K562 (cell line): ENCODE measurements at regions not wholly inside any gene's neighbourhood (a gene's known extent, or its start where the extent isn't known, plus 50 kb on each side); places are given as distances from the start of the nearest gene placed in this dataset.
"Not testable (repeated sequence)": the region's sequence is repeated elsewhere in the genome, so short reads cannot be mapped to it uniquely, and the experiment has no call there.

Experiments
- ATAC-seq: fragments of 200-7000 bp; cut with Tn5 transposase; 3 replicates; pipeline ENCODE4 v1.9.1; 2020; ENCODE audit warnings: moderate library complexity
- BruUV-seq: library from RNA; stranded (reverse); fragments of 400-500 nt; replicated peaks from 2 replicates; lab custom pipeline; 2021; lab: Mats Ljungman, UMichigan
- CTCF ChIA-PET: fragments of 300-600 bp; formaldehyde crosslinking; extraction: SDS; loops from one replicate; lab custom pipeline; 2021; ENCODE audit warnings: low intra/inter-chr PET ratio; lab: Yijun Ruan, JAX
- POLR2A ChIA-PET: fragments of 300-600, 350-650 bp; sonication (Branson Sonifier 250); formaldehyde crosslinking; extraction: SDS; loops from one replicate; lab custom pipeline; 2021; ENCODE audit warnings: antibody characterized with exemption, inconsistent platforms; lab: Yijun Ruan, JAX
- DNase-seq, 4 experiments: peaks; one replicate each; pipeline versions ENCODE4 v3.0.0 to v3.0.0-alpha.2; 2011 to 2018; ENCODE audit warnings: low spot score in 3 of 4, mixed read lengths in 3 of 4; ENCODE audit errors: extremely low read depth in 1 of 4
- FAIRE-seq: peaks from 2 replicates; lab custom pipeline; 2011; peaks lifted over from hg19 to GRCh38; lab: Jason Lieb, UNC
- H2AFZ ChIP-seq: 2 replicates; pipeline ENCODE4 v1.6.0; 2011; ENCODE audit warnings: low read depth, low read length, control low read depth, inconsistent platforms
- H3K27ac ChIP-seq: fragments of 200-600 bp; 3 replicates; pipeline ENCODE4 v1.8.0; 2011; ENCODE audit warnings: low read depth, mild to moderate bottlenecking, control low read depth, inconsistent platforms, low read length, moderate library complexity, mixed read lengths; ENCODE audit errors: extremely low read depth
- H3K27me3 ChIP-seq, 2 experiments: fragments of 300-600 bp in 1 of 2; 2 replicates in 1 of 2; 3 replicates in 1 of 2; pipeline versions ENCODE4 v1.6.0 to v1.8.0; 2011; ENCODE audit warnings: inconsistent platforms in 2 of 2, low read length in 2 of 2, mild to moderate bottlenecking in 1 of 2, mixed read lengths in 1 of 2, moderate library complexity in 1 of 2; ENCODE audit not compliant: control insufficient read depth in 2 of 2, insufficient read depth in 2 of 2
- H3K36me3 ChIP-seq: fragments of 300-600 bp; 3 replicates; pipeline ENCODE4 v1.8.0; 2011; ENCODE audit warnings: mild to moderate bottlenecking, low read length, inconsistent platforms; ENCODE audit not compliant: control insufficient read depth, insufficient read depth
- H3K4me1 ChIP-seq, 2 experiments: fragments of 200-600 bp in 1 of 2; replicated peaks in 1 of 2; 2 replicates in 1 of 2; 3 replicates in 1 of 2; pipeline versions ENCODE4 v1.5.1 to v1.8.0; 2011; ENCODE audit warnings: inconsistent platforms in 2 of 2, low read length in 2 of 2, mild to moderate bottlenecking in 1 of 2, mixed read lengths in 1 of 2, moderate library complexity in 1 of 2; ENCODE audit not compliant: control insufficient read depth in 2 of 2, insufficient read depth in 2 of 2
- H3K4me2 ChIP-seq: 2 replicates; pipeline ENCODE4 v1.6.1; 2011; ENCODE audit warnings: low read length, control low read depth, inconsistent platforms, mixed read lengths; ENCODE audit not compliant: insufficient read depth
- H3K4me3 ChIP-seq: fragments of 200-600 bp; sonication (generic), shearing (Covaris generic); 2 replicates; pipeline ENCODE4 v1.5.1; 2016; ENCODE audit warnings: control low read depth, inconsistent platforms
- H3K79me2 ChIP-seq: fragments of 200-600 bp; 3 replicates; pipeline ENCODE4 v1.8.0; 2011; ENCODE audit warnings: low read length, inconsistent platforms; ENCODE audit not compliant: control insufficient read depth, insufficient read depth
- H3K9ac ChIP-seq, 2 experiments: 2 replicates each; pipeline versions ENCODE4 v1.6.0 to v1.6.1; 2011; ENCODE audit warnings: low read depth in 2 of 2, low read length in 2 of 2, control low read depth in 1 of 2, inconsistent platforms in 1 of 2, mild to moderate bottlenecking in 1 of 2, mixed read lengths in 1 of 2; ENCODE audit not compliant: insufficient read depth in 1 of 2
- H3K9me1 ChIP-seq: one replicate; pipeline ENCODE4 v1.6.0; 2011; ENCODE audit warnings: inconsistent platforms, mild to moderate bottlenecking, low read length, moderate library complexity; ENCODE audit not compliant: control insufficient read depth, insufficient read depth
- H3K9me3 ChIP-seq: replicated peaks from 2 replicates; pipeline ENCODE4 v1.5.1; 2011; ENCODE audit warnings: low read depth, low read length, inconsistent platforms; ENCODE audit not compliant: control insufficient read depth, insufficient read depth
- H4K20me1 ChIP-seq: replicated peaks from 2 replicates; pipeline ENCODE4 v1.6.1; 2011; ENCODE audit warnings: low read length, inconsistent platforms, mixed read lengths; ENCODE audit not compliant: control insufficient read depth, insufficient read depth
- CEBPG ChIP-seq, 3 experiments: fragments of 200-800 bp in 1 of 3; sonication (Bioruptor generic) in 1 of 3; sonication (generic) in 1 of 3; formaldehyde crosslinking in 1 of 3; IDR thresholded peaks in 2 of 3; conservative IDR thresholded peaks in 1 of 3; 2 replicates each; pipeline versions ENCODE4 v1.6.1 to v1.8.0; 2016 to 2022; ENCODE audit warnings: missing compliant biosample characterization in 2 of 3, missing genetic modification characterization in 2 of 3, mild to moderate bottlenecking in 1 of 3, missing genetic modification reagents in 1 of 3
- NCOA4 ChIP-seq: fragments of 450-650 bp; IDR thresholded peaks from 2 replicates; pipeline ENCODE4 v1.6.1; 2018; ENCODE audit warnings: mild to moderate bottlenecking; ENCODE audit not compliant: partially characterized antibody
- THRB ChIP-seq: fragments of 450-650 bp; formaldehyde crosslinking; conservative IDR thresholded peaks from 2 replicates; pipeline ENCODE4 v1.4.0; 2022; ENCODE audit warnings: mild to moderate bottlenecking, missing genetic modification characterization
- WGBS: fragments of 100-300 bp; shearing (Covaris generic); methylation state at CpG from one replicate; pipeline ENCODE4 v1.1.6; 2016; ENCODE audit warnings: low coverage, mixed read lengths; ENCODE audit not compliant: insufficient coverage; ENCODE audit errors: missing lambda C conversion rate; 5-methylcytosine and 5-hydroxymethylcytosine counted together
- in situ Hi-C: fragments of 300-500 bp; cut with MboI; formaldehyde crosslinking; loops from 4 replicates; pipeline ENCODE4 v1.15.0; 2018; ENCODE audit warnings: inconsistent platforms, mixed read lengths
- intact Hi-C: fragments of 100-400 bp; cut with micrococcal nuclease; formaldehyde crosslinking; loops from 2 replicates; pipeline ENCODE4 v1.14.2; 2022
- TF ChIP-seq, protein P1 (sequence below): IDR thresholded peaks from 2 replicates; pipeline ENCODE4 v1.6.1; 2016; ENCODE audit warnings: missing genetic modification characterization, missing compliant biosample characterization

DNA sequence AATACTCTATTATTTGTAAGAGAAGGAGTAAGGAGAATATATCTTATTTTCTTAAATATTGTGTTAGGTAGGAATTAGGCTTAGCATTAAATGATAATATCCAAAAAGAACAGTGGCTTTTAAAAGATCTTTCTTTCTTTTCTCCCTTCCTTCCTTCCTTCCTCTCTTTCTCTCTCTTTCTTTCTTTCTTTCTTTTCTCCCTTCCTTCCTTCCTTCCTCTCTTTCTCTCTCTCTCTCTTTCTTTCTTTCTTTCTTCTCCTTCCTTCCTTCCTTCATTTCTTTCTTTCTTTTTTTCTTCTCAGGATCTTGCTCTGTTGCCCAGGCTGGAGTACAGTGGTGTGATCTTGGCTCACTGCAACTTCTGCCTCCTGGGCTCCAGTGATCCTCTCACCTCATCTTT, 74.8 kb upstream of the ELOVL5 start:
- FAIRE-seq, H3K79me2 ChIP-seq, DNase-seq, ATAC-seq, H4K20me1 ChIP-seq, in situ Hi-C loops, H3K27me3 ChIP-seq, H3K9me1 ChIP-seq, H3K9ac ChIP-seq, BruUV-seq, H3K36me3 ChIP-seq, H2AFZ ChIP-seq, H3K4me1 ChIP-seq, H3K9me3 ChIP-seq, H3K4me2 ChIP-seq, H3K27ac ChIP-seq, H3K4me3 ChIP-seq, intact Hi-C loops, CTCF ChIA-PET: not testable (repeated sequence)
- TF ChIP-seq, protein P1, sequence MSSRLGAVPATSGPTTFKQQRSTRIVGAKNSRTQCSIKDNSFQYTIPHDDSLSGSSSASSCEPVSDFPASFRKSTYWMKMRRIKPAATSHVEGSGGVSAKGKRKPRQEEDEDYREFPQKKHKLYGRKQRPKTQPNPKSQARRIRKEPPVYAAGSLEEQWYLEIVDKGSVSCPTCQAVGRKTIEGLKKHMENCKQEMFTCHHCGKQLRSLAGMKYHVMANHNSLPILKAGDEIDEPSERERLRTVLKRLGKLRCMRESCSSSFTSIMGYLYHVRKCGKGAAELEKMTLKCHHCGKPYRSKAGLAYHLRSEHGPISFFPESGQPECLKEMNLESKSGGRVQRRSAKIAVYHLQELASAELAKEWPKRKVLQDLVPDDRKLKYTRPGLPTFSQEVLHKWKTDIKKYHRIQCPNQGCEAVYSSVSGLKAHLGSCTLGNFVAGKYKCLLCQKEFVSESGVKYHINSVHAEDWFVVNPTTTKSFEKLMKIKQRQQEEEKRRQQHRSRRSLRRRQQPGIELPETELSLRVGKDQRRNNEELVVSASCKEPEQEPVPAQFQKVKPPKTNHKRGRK (tag): peak; percentile 86
- TF ChIP-seq NCOA4: peak; percentile 23
- POLR2A ChIA-PET: interaction anchor here (1.8 kb wide), 1 partner anchor 14 kb away, joined by 4 read pairs; no protein-coding TSS in a partner anchor

- ChIA-PET POLR2A (no interaction called here), CTCF (no interaction called here)
- Histone ChIP-seq H3K4me3 (no peak overlapping the region), H3K9ac (no peak overlapping the region)
- DNase-seq: no peak
- no peak for TF ChIP-seq THRB (CRISPR knock-in tag)
- no peak for TF ChIP-seq CEBPG (CRISPR knock-in tag; IDR thresholded peaks at IDR 0.05)
- TF ChIP-seq CEBPG (tag; conservative IDR thresholded peaks at IDR 0.05 in 1 of 2, IDR thresholded peaks at IDR 0.05 in 1 of 2): no peak
- TF ChIP-seq, all 486 proteins: peak for 0
- intact Hi-C loops (no loop called here), in situ Hi-C loops (no loop called here)
- Histone ChIP-seq H3K9me1 (no peaks in the 10 kb centered on the region), H2AFZ (no peak overlapping the region), H4K20me1 (no peaks in the 10 kb centered on the region), H3K9me3 (no peaks in the 10 kb centered on the region), H3K79me2 (no peaks in the 10 kb centered on the region), H3K27ac (no peak overlapping the region), H3K27me3 (peaks cover 4 to 14% of the 10 kb centered on the region in 2 experiments; a peak in 4 of 5 replicates), H3K4me1 (no peaks in the 10 kb centered on the region), H3K4me2 (no peak overlapping the region), H3K36me3 (no peaks in the 10 kb centered on the region)
- BruUV-seq: no TSS peak
- no peak for FAIRE-seq
- ATAC-seq: no peak
- 0% methylated on average over 1 of the region's 1 CpG for WGBS
These were observed 70.3 kb upstream of the ELOVL5 start for GRCh38 chr6:53419026-53419425.
